Body of pancreas (tissue), 4 donors: ENCODE measurements at regions not wholly inside any gene's neighbourhood (a gene's known extent, or its start where the extent isn't known, plus 50 kb on each side); places are given as distances from the start of the nearest gene placed in this dataset.

Experiments used
- CTCF ChIP-seq, 7 experiments: fragments of 450-650 bp in 4 of 7; fragments of 200-600 bp in 3 of 7; sonication (generic) in 3 of 7; IDR thresholded peaks; one replicate each; pipeline ENCODE4 v1.5.1; 2016 to 2019; ENCODE audit warnings: antibody characterized with exemption in 7 of 7
- POLR2A ChIP-seq, 3 donors: fragments of 450-650 bp; IDR thresholded peaks; one replicate each; pipeline ENCODE4 v1.6.1; 2016; ENCODE audit warnings: antibody characterized with exemption in 3 of 3, mild to moderate bottlenecking in 2 of 3

GRCh38 chr7:136325027-136325426 lies 347.9 kb upstream of the MTPN start:
- TF ChIP-seq CTCF (IDR thresholded peaks at IDR 0.05) (no peak), POLR2A (IDR thresholded peaks at IDR 0.05) (no peak)
